H1 (cell line): ENCODE measurements at regions not wholly inside any gene's neighbourhood (a gene's known extent, or its start where the extent isn't known, plus 50 kb on each side); places are given as distances from the start of the nearest gene placed in this dataset.
"Not testable (repeated sequence)": the region's sequence is repeated elsewhere in the genome, so short reads cannot be mapped to it uniquely, and the experiment has no call there.

Experiments used
- CTCF ChIA-PET: fragments of 300-600 bp; sonication (Branson Sonifier 250); formaldehyde crosslinking; loops from one replicate; lab custom pipeline; 2021; ENCODE audit not compliant: partially characterized antibody; lab: Charles Lee
- POLR2A ChIA-PET: fragments of 300-600 bp; sonication (Branson Sonifier 250); formaldehyde crosslinking; loops from one replicate; lab custom pipeline; 2021; ENCODE audit warnings: inconsistent platforms; ENCODE audit not compliant: partially characterized antibody; lab: Charles Lee
- DNase-seq, 2 experiments: peaks; one replicate each; pipeline versions ENCODE4 v3.0.0 to v3.0.0-alpha.2; 2010 to 2022; ENCODE audit warnings: low spot score in 2 of 2, low read depth in 1 of 2, mixed read lengths in 1 of 2
- FAIRE-seq: peaks from 2 replicates; lab custom pipeline; 2011; peaks lifted over from hg19 to GRCh38; lab: Jason Lieb, UNC
- H2AFZ ChIP-seq: 2 replicates; pipeline ENCODE4 v1.8.1; 2012; ENCODE audit warnings: low read length, inconsistent platforms
- H2AK5ac ChIP-seq: 2 replicates; pipeline ENCODE4 v1.6.1; 2013; ENCODE audit warnings: low read depth, low read length
- H2BK120ac ChIP-seq: replicated peaks from 2 replicates; pipeline ENCODE3; 2013; ENCODE audit warnings: low read depth, low read length, inconsistent platforms
- H2BK12ac ChIP-seq: 2 replicates; pipeline ENCODE4 v1.6.1; 2013; ENCODE audit warnings: low read depth, low read length
- H2BK15ac ChIP-seq: 2 replicates; pipeline ENCODE4 v1.6.1; 2013; ENCODE audit warnings: low read length
- H2BK20ac ChIP-seq: 2 replicates; pipeline ENCODE4 v1.6.1; 2013; ENCODE audit warnings: low read length
- H2BK5ac ChIP-seq: 2 replicates; pipeline ENCODE4 v1.6.1; 2013; ENCODE audit warnings: low read depth, low read length
- H3K14ac ChIP-seq: 2 replicates; pipeline ENCODE4 v1.6.1; 2013; ENCODE audit warnings: inconsistent platforms; ENCODE audit not compliant: insufficient read length
- H3K18ac ChIP-seq: 2 replicates; pipeline ENCODE4 v1.6.1; 2013; ENCODE audit warnings: low read length; ENCODE audit errors: extremely low read depth
- H3K23ac ChIP-seq: 2 replicates; pipeline ENCODE4 v1.6.1; 2013; ENCODE audit warnings: inconsistent platforms; ENCODE audit not compliant: insufficient read length
- H3K23me2 ChIP-seq: 2 replicates; pipeline ENCODE4 v1.6.1; 2013; ENCODE audit warnings: low read depth, low read length
- H3K27ac ChIP-seq: 2 replicates; pipeline ENCODE4 v1.6.1; 2011; ENCODE audit warnings: low read depth, low read length, inconsistent platforms
- H3K27me3 ChIP-seq, 4 experiments: replicated peaks in 1 of 4; 1 replicate in 1 of 4; 2 replicates in 3 of 4; pipeline versions ENCODE4 v1.6.1 to v1.8.1; 2011 to 2013; ENCODE audit warnings: low read length in 3 of 4, mild to moderate bottlenecking in 3 of 4, inconsistent platforms in 2 of 4, mixed read lengths in 2 of 4, moderate library complexity in 1 of 4; ENCODE audit not compliant: control insufficient read depth in 3 of 4, insufficient read depth in 3 of 4; ENCODE audit errors: extremely low read depth in 1 of 4
- H3K36me3 ChIP-seq, 4 experiments: 2 replicates each; pipeline versions ENCODE4 v1.6.1 to v1.8.1; 2011 to 2013; ENCODE audit warnings: mild to moderate bottlenecking in 4 of 4, low read length in 3 of 4, moderate library complexity in 2 of 4, control low read depth in 1 of 4, inconsistent platforms in 1 of 4; ENCODE audit not compliant: insufficient read depth in 4 of 4, control insufficient read depth in 2 of 4
- H3K4ac ChIP-seq: replicated peaks from 2 replicates; pipeline ENCODE3; 2013; ENCODE audit warnings: low read length, low read depth, mixed read lengths, inconsistent platforms; ENCODE audit not compliant: insufficient read length
- H3K4me1 ChIP-seq, 4 experiments: replicated peaks in 1 of 4; 1 replicate in 1 of 4; 2 replicates in 3 of 4; pipeline versions ENCODE4 v1.6.1 to v1.8.1; 2011 to 2013; ENCODE audit warnings: low read length in 3 of 4, inconsistent platforms in 2 of 4, mixed read lengths in 1 of 4; ENCODE audit not compliant: insufficient read depth in 4 of 4, control insufficient read depth in 3 of 4
- H3K4me2 ChIP-seq, 2 experiments: 2 replicates each; pipeline versions ENCODE4 v1.6.1 to v1.8.1; 2011 to 2013; ENCODE audit warnings: low read depth in 2 of 2, low read length in 2 of 2, control low read depth in 1 of 2, inconsistent platforms in 1 of 2, mild to moderate bottlenecking in 1 of 2; ENCODE audit not compliant: insufficient read depth in 1 of 2
- H3K4me3 ChIP-seq, 4 experiments: fragments of 200-600, 300-600 bp in 1 of 4; sonication (generic), shearing (Covaris generic), sonication (Bioruptor Twin) in 1 of 4; 2 replicates each; pipeline versions ENCODE4 v1.5.1 to v1.8.1; 2011 to 2016; ENCODE audit warnings: low read length in 4 of 4, low read depth in 3 of 4, control low read depth in 2 of 4, inconsistent platforms in 2 of 4, mild to moderate bottlenecking in 2 of 4, mixed read lengths in 1 of 4, moderate library complexity in 1 of 4; ENCODE audit not compliant: insufficient read depth in 2 of 4; ENCODE audit errors: extremely low read depth in 1 of 4
- H3K56ac ChIP-seq: replicated peaks from 2 replicates; pipeline ENCODE3; 2013; ENCODE audit warnings: low read depth, mild to moderate bottlenecking, mixed read lengths, low read length, inconsistent platforms; ENCODE audit not compliant: insufficient read length
- H3K79me1 ChIP-seq: 2 replicates; pipeline ENCODE4 v1.6.1; 2013; ENCODE audit warnings: low read depth, low read length, control low read depth
- H3K79me2 ChIP-seq, 2 experiments: 2 replicates each; pipeline versions ENCODE4 v1.6.1 to v1.8.1; 2012 to 2013; ENCODE audit warnings: low read length in 2 of 2, mild to moderate bottlenecking in 2 of 2, inconsistent platforms in 1 of 2; ENCODE audit not compliant: insufficient read depth in 2 of 2, control insufficient read depth in 1 of 2
- H3K9ac ChIP-seq, 4 experiments: replicated peaks in 1 of 4; 1 replicate in 1 of 4; 2 replicates in 3 of 4; pipeline versions ENCODE4 v1.6.1 to v1.8.1; 2011 to 2013; ENCODE audit warnings: low read depth in 3 of 4, low read length in 3 of 4, control low read depth in 2 of 4, mild to moderate bottlenecking in 2 of 4, moderate library complexity in 2 of 4, inconsistent platforms in 1 of 4; ENCODE audit errors: extremely low read depth in 1 of 4
- H3K9me3 ChIP-seq, 2 experiments: 2 replicates each; pipeline versions ENCODE4 v1.6.1 to v1.8.1; 2012 to 2013; ENCODE audit warnings: mild to moderate bottlenecking in 2 of 2, moderate library complexity in 2 of 2, control low read depth in 1 of 2, inconsistent platforms in 1 of 2, low read depth in 1 of 2, low read length in 1 of 2, mixed read lengths in 1 of 2; ENCODE audit not compliant: insufficient read depth in 2 of 2
- H4K20me1 ChIP-seq, 2 experiments: replicated peaks in 1 of 2; 2 replicates each; pipeline versions ENCODE3 to v1.8.1; 2011 to 2013; ENCODE audit warnings: inconsistent platforms in 2 of 2, low read length in 2 of 2, mild to moderate bottlenecking in 1 of 2; ENCODE audit not compliant: insufficient read depth in 2 of 2, control insufficient read depth in 1 of 2
- H4K5ac ChIP-seq: 2 replicates; pipeline ENCODE4 v1.6.1; 2013; ENCODE audit warnings: low read length, low read depth, mixed read lengths, inconsistent platforms; ENCODE audit not compliant: insufficient read length
- H4K8ac ChIP-seq: 2 replicates; pipeline ENCODE4 v1.8.0; 2013; ENCODE audit warnings: mild to moderate bottlenecking, moderate library complexity, low read length, inconsistent platforms; ENCODE audit not compliant: insufficient read depth; ENCODE audit errors: extremely low read depth
- H4K91ac ChIP-seq: replicated peaks from 2 replicates; pipeline ENCODE3; 2013; ENCODE audit warnings: low read length, mixed read lengths, inconsistent platforms; ENCODE audit not compliant: insufficient read length
- GABPA ChIP-seq: IDR thresholded peaks from 2 replicates; pipeline ENCODE4 v1.6.1; 2011; ENCODE audit warnings: mild to moderate bottlenecking, low read length, moderate library complexity, borderline replicate concordance; ENCODE audit not compliant: insufficient read depth
- HDAC2 ChIP-seq, 2 experiments: fragments of 300-600 bp in 1 of 2; sonication (generic) in 1 of 2; IDR thresholded peaks; 2 replicates each; pipeline ENCODE4 v1.6.1; 2011 to 2012; ENCODE audit warnings: low read depth in 2 of 2, low read length in 2 of 2, mild to moderate bottlenecking in 2 of 2, moderate library complexity in 2 of 2, borderline replicate concordance in 1 of 2, inconsistent platforms in 1 of 2
- PHF8 ChIP-seq: fragments of 200-600 bp; sonication (generic); conservative IDR thresholded peaks from 2 replicates; pipeline ENCODE4 v1.7.1; 2012; ENCODE audit warnings: low read depth, mild to moderate bottlenecking, inconsistent platforms, low read length, moderate library complexity
- POLR2AphosphoS5 ChIP-seq: IDR thresholded peaks from 2 replicates; pipeline ENCODE4 v1.6.1; 2011; ENCODE audit warnings: low read depth, low read length
- SIX5 ChIP-seq: IDR thresholded peaks from 2 replicates; pipeline ENCODE4 v1.6.1; 2011; ENCODE audit warnings: mild to moderate bottlenecking, low read depth, low read length
- SP2 ChIP-seq: IDR thresholded peaks from 2 replicates; pipeline ENCODE4 v1.6.1; 2012; ENCODE audit warnings: mild to moderate bottlenecking, low read length, inconsistent platforms
- WGBS, 2 experiments: shearing (Covaris generic) in 1 of 2; methylation state at CpG; one replicate each; pipeline versions ENCODE4 v1.1.6 to v1.1.7; 2013 to 2015; ENCODE audit warnings: low lambda C conversion rate in 2 of 2, mixed read lengths in 2 of 2, inconsistent platforms in 1 of 2, low coverage in 1 of 2, missing lambda C conversion rate in 1 of 2; ENCODE audit not compliant: insufficient replicate concordance in 2 of 2, insufficient coverage in 1 of 2, insufficient read length in 1 of 2; ENCODE audit errors: extremely low coverage in 1 of 2, missing lambda C conversion rate in 1 of 2; 5-methylcytosine and 5-hydroxymethylcytosine counted together

- TF ChIP-seq HDAC2 (IDR thresholded peaks at IDR 0.05; ENCODE audit: borderline replicate concordance in 1 of 2, low read depth in 2 of 2, low read length in 2 of 2) (no peak), POLR2AphosphoS5 (no peak), SIX5 (no peak), PHF8 (no peak), SP2 (no peak), GABPA (no peak)
These were observed 75.9 kb upstream of the ENPEP start (continued) for GRCh38 chr4:110400086-110400485.

GRCh38 chr4:110399046-110399445 lies 76.9 kb upstream of the ENPEP start:
- WGBS, 2 experiments = 90% methylated on average over 9 of the region's 10 CpGs; no CpG with 5 or more reads in 1 of the 2 experiments
- H4K5ac ChIP-seq, DNase-seq: not testable (repeated sequence)

More at GRCh38 chr4:110399046-110399445, 76.9 kb upstream of the ENPEP start:
- H3K4me1 ChIP-seq, FAIRE-seq, H3K27me3 ChIP-seq, H3K9ac ChIP-seq, H2AK5ac ChIP-seq, H3K14ac ChIP-seq, H3K4me2 ChIP-seq, H3K27ac ChIP-seq, H3K79me2 ChIP-seq, H3K79me1 ChIP-seq, POLR2A ChIA-PET, H3K56ac ChIP-seq, CTCF ChIA-PET, H2BK20ac ChIP-seq, H2BK15ac ChIP-seq, H2BK120ac ChIP-seq, H4K20me1 ChIP-seq, H2BK12ac ChIP-seq, H2AFZ ChIP-seq, H3K23me2 ChIP-seq, H4K8ac ChIP-seq, H4K91ac ChIP-seq, H3K4me3 ChIP-seq, H3K36me3 ChIP-seq, H3K9me3 ChIP-seq, H3K4ac ChIP-seq, H2BK5ac ChIP-seq, H3K18ac ChIP-seq, H3K23ac ChIP-seq: not testable (repeated sequence)
